PFSK-1 (cell line): ENCODE measurements at regions not wholly inside any gene's neighbourhood (a gene's known extent, or its start where the extent isn't known, plus 50 kb on each side); places are given as distances from the start of the nearest gene placed in this dataset.

Experiments
- FOXP2 ChIP-seq: optimal IDR thresholded peaks from 2 replicates; pipeline ENCODE3; 2011; ENCODE audit warnings: borderline replicate concordance, control low read depth, inconsistent platforms; ENCODE audit not compliant: insufficient read depth; ENCODE audit errors: extremely low read length, extremely low read depth
- POLR2AphosphoS5 ChIP-seq: IDR thresholded peaks from 2 replicates; pipeline ENCODE4 v1.6.1; 2012; ENCODE audit warnings: low read depth, mild to moderate bottlenecking, control low read depth, low read length, moderate library complexity
- REST ChIP-seq, 2 experiments: IDR thresholded peaks; 2 replicates each; pipeline versions ENCODE4 v1.6.1 to v1.8.0; 2011 to 2012; ENCODE audit warnings: low read depth in 2 of 2, low read length in 2 of 2, control low read depth in 1 of 2, inconsistent platforms in 1 of 2, mild to moderate bottlenecking in 1 of 2, moderate library complexity in 1 of 2; ENCODE audit not compliant: insufficient read depth in 1 of 2
- SIN3A ChIP-seq: IDR thresholded peaks from 2 replicates; pipeline ENCODE4 v1.6.1; 2012; ENCODE audit warnings: mild to moderate bottlenecking, low read length, moderate library complexity, borderline replicate concordance; ENCODE audit not compliant: insufficient read depth
- TAF1 ChIP-seq: IDR thresholded peaks from 2 replicates; pipeline ENCODE4 v1.6.1; 2012; ENCODE audit warnings: low read length, control low read depth, borderline replicate concordance; ENCODE audit not compliant: insufficient read depth

DNA sequence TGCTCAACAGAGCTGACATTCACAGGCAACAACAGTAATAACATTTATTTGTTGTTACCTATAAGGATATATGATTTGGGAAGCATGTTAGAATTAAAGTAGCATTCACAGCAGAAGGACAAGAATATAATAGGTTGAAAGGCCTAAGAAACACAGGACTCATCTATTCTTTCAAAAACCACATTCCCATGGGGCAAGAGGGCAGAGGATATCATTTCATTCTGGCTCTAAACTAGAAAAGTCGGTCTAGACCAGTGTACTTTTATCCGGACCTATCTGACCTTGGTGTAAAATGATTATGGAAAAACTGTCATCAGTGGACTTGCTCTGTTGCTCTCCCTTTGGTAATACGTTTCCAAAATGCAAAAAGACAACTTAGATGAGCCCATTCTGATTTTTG is 914.7 kb upstream of the CITED2 start:
- TF ChIP-seq TAF1 (no peak), FOXP2 (no peak), POLR2AphosphoS5 (no peak), SIN3A (no peak), REST (IDR thresholded peaks at IDR 0.05; ENCODE audit: insufficient read depth in 1 of 2, low read depth in 2 of 2, low read length in 2 of 2) (no peak)

DNA sequence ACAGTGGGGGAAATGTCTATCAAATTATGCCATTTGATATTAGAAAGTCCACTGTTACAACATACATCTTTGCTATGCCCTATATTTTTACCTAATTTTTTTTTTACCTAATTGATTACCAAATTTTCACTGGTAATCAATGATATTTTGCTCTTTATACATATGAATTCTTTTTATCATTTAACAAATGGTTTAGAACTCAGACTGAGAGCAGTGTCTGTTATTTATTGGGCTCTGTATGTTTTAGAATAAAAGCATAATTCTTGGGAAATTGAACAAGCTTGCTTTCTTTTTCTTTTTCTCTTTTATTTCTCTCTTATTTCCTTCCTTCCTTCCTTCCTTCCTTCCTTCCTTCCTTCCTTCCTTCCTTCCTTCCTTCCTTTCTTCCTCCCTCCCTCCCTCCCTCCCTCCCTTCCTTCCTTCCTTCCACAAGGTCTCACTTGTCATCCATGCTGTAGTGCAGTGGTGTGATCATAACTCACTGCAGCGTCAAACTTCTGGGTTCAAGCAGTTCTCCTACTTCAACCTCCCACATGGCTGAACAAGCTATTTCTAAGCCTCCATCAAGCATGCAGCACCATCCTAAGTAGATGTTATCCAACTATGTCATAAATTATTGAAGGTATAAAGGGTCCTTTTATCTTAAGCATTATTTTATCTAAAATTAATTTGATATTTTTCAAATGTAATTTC is 911.7 kb upstream of the CITED2 start:
- no peak for TF ChIP-seq SIN3A
- no peak for TF ChIP-seq REST (IDR thresholded peaks at IDR 0.05; ENCODE audit: insufficient read depth in 1 of 2, low read depth in 2 of 2, low read length in 2 of 2)

DNA sequence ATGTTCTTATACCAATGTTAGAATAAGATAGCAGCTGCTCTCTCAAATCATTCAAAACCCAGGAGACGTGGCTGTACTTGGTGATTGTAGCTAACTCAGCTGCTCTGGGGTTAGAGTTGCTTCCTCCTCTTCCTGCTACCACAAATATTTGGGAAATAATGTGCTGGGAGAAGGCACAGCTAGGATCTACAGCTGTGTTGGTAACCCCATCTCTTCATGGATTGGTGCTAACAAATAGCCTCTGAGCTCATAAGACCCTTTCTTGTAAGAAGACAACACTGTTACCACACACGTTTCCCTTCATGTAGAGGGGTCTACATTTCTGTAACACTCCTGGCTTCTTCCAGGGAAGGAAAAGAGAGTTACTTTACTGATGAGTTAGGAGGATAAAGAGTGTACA is 911.0 kb upstream of the CITED2 start:
- TF ChIP-seq POLR2AphosphoS5, result no peak
- no peak for TF ChIP-seq REST (IDR thresholded peaks at IDR 0.05; ENCODE audit: insufficient read depth in 1 of 2, low read depth in 2 of 2, low read length in 2 of 2)
- no peak for TF ChIP-seq FOXP2
- no peak for TF ChIP-seq TAF1
- TF ChIP-seq SIN3A, result no peak

DNA sequence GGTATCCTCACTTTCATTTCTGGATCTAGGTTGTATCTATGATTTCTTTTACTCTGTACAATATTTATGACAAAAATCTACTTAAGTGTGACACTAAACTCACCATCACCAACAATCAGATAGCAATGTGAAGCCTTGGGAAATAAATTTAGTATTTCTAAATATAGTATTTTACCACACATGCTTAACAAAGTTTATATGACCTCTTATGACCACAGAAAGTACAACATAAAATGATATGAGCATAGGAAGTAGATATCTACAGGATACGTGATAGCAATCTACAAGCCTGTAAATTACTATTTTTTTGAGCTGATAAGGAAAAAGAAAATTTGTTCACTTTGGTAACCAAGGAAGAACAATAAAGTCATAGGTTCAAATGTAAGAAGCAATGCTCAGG is 910.4 kb upstream of the CITED2 start:
- TF ChIP-seq POLR2AphosphoS5, result no peak
- no peak for TF ChIP-seq TAF1
- no peak for TF ChIP-seq SIN3A
- TF ChIP-seq FOXP2, result no peak
- no peak for TF ChIP-seq REST (IDR thresholded peaks at IDR 0.05; ENCODE audit: insufficient read depth in 1 of 2, low read depth in 2 of 2, low read length in 2 of 2)

GRCh38 chr6:140283197-140283596 is 908.7 kb upstream of the CITED2 start:
- no peak for TF ChIP-seq SIN3A
- no peak for TF ChIP-seq FOXP2
- TF ChIP-seq REST (IDR thresholded peaks at IDR 0.05; ENCODE audit: insufficient read depth in 1 of 2, low read depth in 2 of 2, low read length in 2 of 2), result no peak
- no peak for TF ChIP-seq TAF1
- no peak for TF ChIP-seq POLR2AphosphoS5
